Astrocyte (in vitro differentiated cells and primary cell): ENCODE measurements at regions not wholly inside any gene's neighbourhood (a gene's known extent, or its start where the extent isn't known, plus 50 kb on each side); places are given as distances from the start of the nearest gene placed in this dataset.

ENCODE experiments used
- DNase-seq: peaks from one replicate; pipeline ENCODE4 v3.0.0-alpha.2; 2010; ENCODE audit warnings: low read depth
- FAIRE-seq: peaks from 2 replicates; lab custom pipeline; 2011; peaks lifted over from hg19 to GRCh38; lab: Jason Lieb, UNC
- H2AFZ ChIP-seq: 2 replicates; pipeline ENCODE4 v1.6.0; 2012; ENCODE audit warnings: low read depth, low read length, inconsistent platforms
- H3K27ac ChIP-seq: 2 replicates; pipeline ENCODE4 v1.5.1; 2011; ENCODE audit warnings: low read depth, low read length, inconsistent platforms
- H3K27me3 ChIP-seq: 2 replicates; pipeline ENCODE4 v1.6.0; 2011; ENCODE audit warnings: low read length, inconsistent platforms; ENCODE audit not compliant: insufficient read depth
- H3K36me3 ChIP-seq: 2 replicates; pipeline ENCODE4 v1.5.1; 2011; ENCODE audit warnings: low read length, inconsistent platforms; ENCODE audit not compliant: insufficient read depth
- H3K4me1 ChIP-seq: 2 replicates; pipeline ENCODE4 v1.5.1; 2011; ENCODE audit warnings: low read length, inconsistent platforms; ENCODE audit not compliant: insufficient read depth
- H3K4me2 ChIP-seq: 2 replicates; pipeline ENCODE4 v1.6.0; 2012; ENCODE audit warnings: low read length, inconsistent platforms
- H3K4me3 ChIP-seq: 2 replicates; pipeline ENCODE4 v1.5.1; 2011; ENCODE audit warnings: low read depth, mild to moderate bottlenecking, low read length, inconsistent platforms; ENCODE audit not compliant: insufficient read depth
- H3K79me2 ChIP-seq: 2 replicates; pipeline ENCODE4 v1.6.0; 2012; ENCODE audit warnings: mild to moderate bottlenecking, low read length, inconsistent platforms; ENCODE audit not compliant: insufficient read depth
- H3K9ac ChIP-seq: 2 replicates; pipeline ENCODE4 v1.6.0; 2012; ENCODE audit warnings: mild to moderate bottlenecking, low read length, inconsistent platforms
- H3K9me3 ChIP-seq: 2 replicates; pipeline ENCODE4 v1.5.1; 2012; ENCODE audit warnings: low read depth, mild to moderate bottlenecking, low read length, inconsistent platforms; ENCODE audit not compliant: insufficient read depth
- H4K20me1 ChIP-seq: 2 replicates; pipeline ENCODE4 v1.6.0; 2012; ENCODE audit warnings: low read length, inconsistent platforms; ENCODE audit not compliant: insufficient read depth
- H3K27ac Mint-ChIP-seq: one replicate; pipeline ENCODE4 v1.8.0; 2021; ENCODE audit warnings: mild to moderate bottlenecking, mixed read lengths; ENCODE audit not compliant: unreplicated experiment
- H3K27me3 Mint-ChIP-seq: one replicate; pipeline ENCODE4 v1.8.0; 2021; ENCODE audit warnings: low read depth, mixed read lengths; ENCODE audit not compliant: unreplicated experiment
- H3K36me3 Mint-ChIP-seq: one replicate; pipeline ENCODE4 v1.8.0; 2021; ENCODE audit warnings: low read depth, mixed read lengths; ENCODE audit not compliant: unreplicated experiment
- H3K4me1 Mint-ChIP-seq: one replicate; pipeline ENCODE4 v1.8.0; 2021; ENCODE audit warnings: low read depth, mixed read lengths; ENCODE audit not compliant: unreplicated experiment
- H3K4me3 Mint-ChIP-seq: one replicate; pipeline ENCODE4 v1.8.0; 2021; ENCODE audit warnings: mild to moderate bottlenecking, moderate library complexity, mixed read lengths; ENCODE audit not compliant: unreplicated experiment
- H3K9me3 Mint-ChIP-seq: one replicate; pipeline ENCODE4 v1.8.0; 2021; ENCODE audit warnings: mild to moderate bottlenecking, mixed read lengths; ENCODE audit not compliant: unreplicated experiment
- CTCF ChIP-seq: IDR thresholded peaks from 2 replicates; pipeline ENCODE4 v1.5.1; 2011; ENCODE audit warnings: low read depth, mild to moderate bottlenecking, inconsistent platforms, low read length, moderate library complexity; ENCODE audit not compliant: insufficient read depth
- EZH2 ChIP-seq: IDR thresholded peaks from 2 replicates; pipeline ENCODE4 v1.6.1; 2012; ENCODE audit warnings: mild to moderate bottlenecking, low read length, inconsistent platforms; ENCODE audit not compliant: insufficient read depth

GRCh38 chr18:24860978-24861680 lies 400.7 kb downstream of the HRH4 start:
- DNase-seq (no peak), FAIRE-seq (no peak)
- Histone ChIP-seq H3K27me3 (no peaks in the 10 kb centered on the region), H3K4me3 (no peak overlapping the region), H2AFZ (no peak overlapping the region), H3K9me3 (no peaks in the 10 kb centered on the region), H3K4me1 (no peaks in the 10 kb centered on the region), H3K27ac (no peak overlapping the region), H4K20me1 (no peaks in the 10 kb centered on the region), H3K9ac (no peak overlapping the region), H3K79me2 (no peaks in the 10 kb centered on the region), H3K36me3 (no peaks in the 10 kb centered on the region), H3K4me2 (no peak overlapping the region)
- Mint-ChIP-seq H3K9me3 (peaks cover 1% of the 10 kb centered on the region), H3K27ac (no peak overlapping the region), H3K36me3 (no peaks in the 10 kb centered on the region), H3K4me3 (no peak overlapping the region), H3K4me1 (peaks cover 10% of the 10 kb centered on the region), H3K27me3 (peaks cover 3% of the 10 kb centered on the region)
- TF ChIP-seq EZH2 (no peak), CTCF (no peak)

GRCh38 chr18:24862201-24862816 lies 401.9 kb downstream of the HRH4 start:
- Mint-ChIP-seq H3K27ac (no peak overlapping the region), H3K36me3 (no peaks in the 10 kb centered on the region), H3K4me1 (peaks cover 10% of the 10 kb centered on the region), H3K27me3 (no peaks in the 10 kb centered on the region), H3K9me3 (peaks cover 1% of the 10 kb centered on the region), H3K4me3 (no peak overlapping the region)
- no peaks in the 10 kb centered on the region for H3K27me3 ChIP-seq
- no peak for FAIRE-seq
- no peak overlapping the region for H3K27ac ChIP-seq
- no peaks in the 10 kb centered on the region for H3K79me2 ChIP-seq
- TF ChIP-seq CTCF, result no peak
- peak overlapping the region; percentile 64 for H2AFZ ChIP-seq
- no peak overlapping the region for H3K9ac ChIP-seq
- no peak overlapping the region for H3K4me3 ChIP-seq
- H4K20me1 ChIP-seq, result no peaks in the 10 kb centered on the region
- H3K9me3 ChIP-seq, result no peaks in the 10 kb centered on the region
- no peak for DNase-seq
- H3K4me1 ChIP-seq, result no peaks in the 10 kb centered on the region
- no peaks in the 10 kb centered on the region for H3K36me3 ChIP-seq
- peak overlapping the region; percentile 63 for H3K4me2 ChIP-seq

GRCh38 chr18:24868311-24868710 lies 407.9 kb downstream of the HRH4 start:
- H4K20me1 ChIP-seq, result no peaks in the 10 kb centered on the region
- Mint-ChIP-seq H3K27me3 (no peaks in the 10 kb centered on the region), H3K9me3 (peaks cover 1% of the 10 kb centered on the region), H3K36me3 (no peaks in the 10 kb centered on the region), H3K27ac (no peak overlapping the region), H3K4me3 (no peak overlapping the region), H3K4me1 (no peaks in the 10 kb centered on the region)
- no peaks in the 10 kb centered on the region for H3K9me3 ChIP-seq
- H3K4me3 ChIP-seq, result no peak overlapping the region
- no peak overlapping the region for H3K4me2 ChIP-seq
- no peaks in the 10 kb centered on the region for H3K79me2 ChIP-seq
- no peak overlapping the region for H3K9ac ChIP-seq
- H3K27ac ChIP-seq, result no peak overlapping the region
- TF ChIP-seq CTCF (no peak), EZH2 (no peak)
- H2AFZ ChIP-seq, result no peak overlapping the region
- H3K27me3 ChIP-seq, result no peaks in the 10 kb centered on the region
- H3K4me1 ChIP-seq, result no peaks in the 10 kb centered on the region
- FAIRE-seq (no peak), DNase-seq (no peak)
- no peaks in the 10 kb centered on the region for H3K36me3 ChIP-seq
